ENCODE measurements at regions not wholly inside any gene's neighbourhood (a gene's known extent, or its start where the extent isn't known, plus 50 kb on each side); places are given as distances from the start of the nearest gene placed in this dataset.

DNA sequence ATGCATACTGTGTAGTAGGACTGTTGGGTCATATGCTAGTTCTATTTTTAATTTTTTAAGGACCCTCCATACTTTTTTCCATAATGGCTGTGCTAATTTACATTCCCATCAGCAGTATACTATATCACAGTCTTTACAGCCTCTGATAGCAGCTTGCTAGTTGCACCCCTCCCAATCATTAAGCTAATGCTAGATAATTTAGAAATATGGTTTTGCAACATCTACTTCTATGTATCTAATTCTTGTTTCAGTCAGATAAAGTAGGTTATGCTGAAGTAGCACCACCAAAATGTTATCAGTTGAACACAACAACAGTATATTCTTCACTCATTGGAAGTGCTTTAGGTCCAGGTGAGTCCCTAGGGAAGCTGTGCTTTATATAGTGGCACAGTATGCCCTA is 522.7 kb upstream of the HTR2C start:
- TF ChIP-seq, protein P1, sequence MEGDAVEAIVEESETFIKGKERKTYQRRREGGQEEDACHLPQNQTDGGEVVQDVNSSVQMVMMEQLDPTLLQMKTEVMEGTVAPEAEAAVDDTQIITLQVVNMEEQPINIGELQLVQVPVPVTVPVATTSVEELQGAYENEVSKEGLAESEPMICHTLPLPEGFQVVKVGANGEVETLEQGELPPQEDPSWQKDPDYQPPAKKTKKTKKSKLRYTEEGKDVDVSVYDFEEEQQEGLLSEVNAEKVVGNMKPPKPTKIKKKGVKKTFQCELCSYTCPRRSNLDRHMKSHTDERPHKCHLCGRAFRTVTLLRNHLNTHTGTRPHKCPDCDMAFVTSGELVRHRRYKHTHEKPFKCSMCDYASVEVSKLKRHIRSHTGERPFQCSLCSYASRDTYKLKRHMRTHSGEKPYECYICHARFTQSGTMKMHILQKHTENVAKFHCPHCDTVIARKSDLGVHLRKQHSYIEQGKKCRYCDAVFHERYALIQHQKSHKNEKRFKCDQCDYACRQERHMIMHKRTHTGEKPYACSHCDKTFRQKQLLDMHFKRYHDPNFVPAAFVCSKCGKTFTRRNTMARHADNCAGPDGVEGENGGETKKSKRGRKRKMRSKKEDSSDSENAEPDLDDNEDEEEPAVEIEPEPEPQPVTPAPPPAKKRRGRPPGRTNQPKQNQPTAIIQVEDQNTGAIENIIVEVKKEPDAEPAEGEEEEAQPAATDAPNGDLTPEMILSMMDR (IDR thresholded peaks at IDR 0.05): no peak
- TF ChIP-seq EP300 (IDR thresholded peaks at IDR 0.05): no peak
